Keratinocyte (primary cell): ENCODE measurements at regions not wholly inside any gene's neighbourhood (a gene's known extent, or its start where the extent isn't known, plus 50 kb on each side); places are given as distances from the start of the nearest gene placed in this dataset.

Experiments
- DNase-seq: peaks from one replicate; pipeline ENCODE4 v3.0.0-alpha.2; 2011; ENCODE audit warnings: low read depth, missing footprints, low spot score
- FAIRE-seq: peaks from 2 replicates; lab custom pipeline; 2011; peaks lifted over from hg19 to GRCh38; lab: Jason Lieb, UNC
- H2AFZ ChIP-seq: 2 replicates; pipeline ENCODE4 v1.6.0; 2012; ENCODE audit warnings: low read length, control low read depth, inconsistent platforms; ENCODE audit not compliant: control insufficient read depth
- H3K27ac ChIP-seq: 2 replicates; pipeline ENCODE4 v1.5.1; 2011; ENCODE audit warnings: low read length; ENCODE audit not compliant: control insufficient read depth, insufficient read depth
- H3K27me3 ChIP-seq: 3 replicates; pipeline ENCODE4 v1.6.0; 2011; ENCODE audit warnings: low read length; ENCODE audit not compliant: control insufficient read depth, insufficient read depth; ENCODE audit errors: extremely low read depth
- H3K36me3 ChIP-seq, 2 experiments: 2 replicates in 1 of 2; 3 replicates in 1 of 2; pipeline ENCODE4 v1.5.1; 2011; ENCODE audit warnings: low read length in 2 of 2, mild to moderate bottlenecking in 1 of 2; ENCODE audit not compliant: control insufficient read depth in 2 of 2, insufficient read depth in 2 of 2; ENCODE audit errors: extremely low read depth in 1 of 2
- H3K4me1 ChIP-seq: 3 replicates; pipeline ENCODE4 v1.5.1; 2011; ENCODE audit warnings: low read length; ENCODE audit not compliant: control insufficient read depth, insufficient read depth; ENCODE audit errors: extremely low read depth
- H3K4me2 ChIP-seq: 3 replicates; pipeline ENCODE4 v1.6.0; 2011; ENCODE audit warnings: low read depth, low read length; ENCODE audit not compliant: control insufficient read depth, insufficient read depth; ENCODE audit errors: extremely low read depth
- H3K4me3 ChIP-seq, 3 experiments: fragments of 200-600 bp in 1 of 3; sonication (generic) in 1 of 3; 2 replicates in 2 of 3; 3 replicates in 1 of 3; pipeline ENCODE4 v1.5.1; 2011 to 2016; ENCODE audit warnings: low read length in 3 of 3, mild to moderate bottlenecking in 3 of 3, control low read depth in 2 of 3, inconsistent platforms in 1 of 3, low read depth in 1 of 3, mixed read lengths in 1 of 3, mixed run types in 1 of 3, moderate library complexity in 1 of 3; ENCODE audit not compliant: control insufficient read depth in 2 of 3, insufficient read depth in 2 of 3; ENCODE audit errors: extremely low read depth in 1 of 3
- H3K79me2 ChIP-seq: 2 replicates; pipeline ENCODE4 v1.6.0; 2012; ENCODE audit warnings: low read length; ENCODE audit not compliant: control insufficient read depth, insufficient read depth
- H3K9ac ChIP-seq: 3 replicates; pipeline ENCODE4 v1.6.0; 2011; ENCODE audit warnings: low read length; ENCODE audit not compliant: control insufficient read depth, insufficient read depth; ENCODE audit errors: extremely low read depth
- H3K9me1 ChIP-seq: 3 replicates; pipeline ENCODE4 v1.6.0; 2011; ENCODE audit warnings: low read length; ENCODE audit not compliant: control insufficient read depth, insufficient read depth; ENCODE audit errors: extremely low read depth
- H3K9me3 ChIP-seq: 2 replicates; pipeline ENCODE4 v1.5.1; 2012; ENCODE audit warnings: low read depth, low read length; ENCODE audit not compliant: control insufficient read depth
- H4K20me1 ChIP-seq: 3 replicates; pipeline ENCODE4 v1.6.0; 2011; ENCODE audit warnings: low read length; ENCODE audit not compliant: control insufficient read depth, insufficient read depth; ENCODE audit errors: extremely low read depth
- EZH2 ChIP-seq: IDR thresholded peaks from one replicate; pipeline ENCODE4 v1.6.1; 2012; ENCODE audit warnings: inconsistent platforms, mild to moderate bottlenecking, low read length, moderate library complexity
- dilution Hi-C: fragments of 300-500 bp; cut with MboI; formaldehyde crosslinking; loops from one replicate; pipeline ENCODE4 v1.7.0; 2020; ENCODE audit warnings: low sequenced_read_pairs; ENCODE audit not compliant: extremely low pct_ligation_motif_present
- TF ChIP-seq, protein P1 (sequence below), 3 experiments: IDR thresholded peaks in 1 of 3; conservative IDR thresholded peaks in 1 of 3; optimal IDR thresholded peaks in 1 of 3; 2 replicates in 2 of 3; 3 replicates in 1 of 3; pipeline versions ENCODE3 to v1.5.1; 2011; ENCODE audit warnings: low read length in 3 of 3, mild to moderate bottlenecking in 3 of 3, moderate library complexity in 2 of 3, control low read depth in 1 of 3, inconsistent platforms in 1 of 3; ENCODE audit not compliant: insufficient read depth in 2 of 3; ENCODE audit errors: extremely low read depth in 1 of 3

GRCh38 chr9:18410983-18411382 is 63.0 kb upstream of the ADAMTSL1 start:
- dilution Hi-C loops = no loop called here
- FAIRE-seq = no peak
- H3K79me2 ChIP-seq = no peaks in the 10 kb centered on the region
- no peaks in the 10 kb centered on the region for H4K20me1 ChIP-seq
- no peak overlapping the region for H3K4me2 ChIP-seq
- H3K4me1 ChIP-seq = no peaks in the 10 kb centered on the region
- no peaks in the 10 kb centered on the region for H3K36me3 ChIP-seq
- no peaks in the 10 kb centered on the region for H3K27me3 ChIP-seq
- no peak overlapping the region for H3K27ac ChIP-seq
- H2AFZ ChIP-seq = no peak overlapping the region
- H3K9me3 ChIP-seq = no peaks in the 10 kb centered on the region
- H3K9me1 ChIP-seq = no peaks in the 10 kb centered on the region
- TF ChIP-seq, protein P1, sequence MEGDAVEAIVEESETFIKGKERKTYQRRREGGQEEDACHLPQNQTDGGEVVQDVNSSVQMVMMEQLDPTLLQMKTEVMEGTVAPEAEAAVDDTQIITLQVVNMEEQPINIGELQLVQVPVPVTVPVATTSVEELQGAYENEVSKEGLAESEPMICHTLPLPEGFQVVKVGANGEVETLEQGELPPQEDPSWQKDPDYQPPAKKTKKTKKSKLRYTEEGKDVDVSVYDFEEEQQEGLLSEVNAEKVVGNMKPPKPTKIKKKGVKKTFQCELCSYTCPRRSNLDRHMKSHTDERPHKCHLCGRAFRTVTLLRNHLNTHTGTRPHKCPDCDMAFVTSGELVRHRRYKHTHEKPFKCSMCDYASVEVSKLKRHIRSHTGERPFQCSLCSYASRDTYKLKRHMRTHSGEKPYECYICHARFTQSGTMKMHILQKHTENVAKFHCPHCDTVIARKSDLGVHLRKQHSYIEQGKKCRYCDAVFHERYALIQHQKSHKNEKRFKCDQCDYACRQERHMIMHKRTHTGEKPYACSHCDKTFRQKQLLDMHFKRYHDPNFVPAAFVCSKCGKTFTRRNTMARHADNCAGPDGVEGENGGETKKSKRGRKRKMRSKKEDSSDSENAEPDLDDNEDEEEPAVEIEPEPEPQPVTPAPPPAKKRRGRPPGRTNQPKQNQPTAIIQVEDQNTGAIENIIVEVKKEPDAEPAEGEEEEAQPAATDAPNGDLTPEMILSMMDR (optimal IDR thresholded peaks at IDR 0.05 in 1 of 3, IDR thresholded peaks at IDR 0.05 in 1 of 3, conservative IDR thresholded peaks at IDR 0.05 in 1 of 3; ENCODE audit: extremely low read depth in 1 of 3, insufficient read depth in 2 of 3, low read length in 3 of 3) = no peak
- TF ChIP-seq EZH2 = no peak
- no peak for DNase-seq
- no peak overlapping the region for H3K4me3 ChIP-seq
- no peak overlapping the region for H3K9ac ChIP-seq

DNA sequence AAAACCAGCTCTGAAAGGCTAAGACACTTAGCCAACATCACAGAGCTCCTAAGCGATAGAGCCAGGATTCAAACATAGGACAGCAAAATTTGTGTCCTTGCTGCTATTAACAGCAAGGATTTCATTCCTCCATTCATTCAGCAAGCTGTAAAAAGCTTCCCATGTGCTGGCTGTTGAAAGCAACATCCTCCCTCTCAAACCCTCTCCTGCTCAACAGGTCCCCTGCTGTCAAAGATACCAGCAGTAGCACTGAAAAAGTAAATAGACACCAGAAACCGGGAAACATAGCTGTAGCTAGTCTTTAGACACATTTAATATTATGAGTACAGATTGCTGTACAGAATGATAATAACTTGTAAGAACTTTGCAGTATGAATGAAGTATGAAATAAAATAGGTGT is 52.6 kb upstream of the ADAMTSL1 start:
- dilution Hi-C loops = no loop called here
- FAIRE-seq = no peak
- no peaks in the 10 kb centered on the region for H4K20me1 ChIP-seq
- no peaks in the 10 kb centered on the region for H3K36me3 ChIP-seq
- DNase-seq = no peak
- H3K27me3 ChIP-seq = peaks cover 3% of the 10 kb centered on the region
- H3K9me3 ChIP-seq = no peaks in the 10 kb centered on the region
- H3K4me1 ChIP-seq = no peaks in the 10 kb centered on the region
- H3K9ac ChIP-seq = no peak overlapping the region
- no peak overlapping the region for H3K4me3 ChIP-seq
- H3K27ac ChIP-seq = no peak overlapping the region
- H3K79me2 ChIP-seq = no peaks in the 10 kb centered on the region
- no peak overlapping the region for H3K4me2 ChIP-seq
- TF ChIP-seq EZH2 = no peak
- TF ChIP-seq, protein P1 (optimal IDR thresholded peaks at IDR 0.05 in 1 of 3, IDR thresholded peaks at IDR 0.05 in 1 of 3, conservative IDR thresholded peaks at IDR 0.05 in 1 of 3; ENCODE audit: extremely low read depth in 1 of 3, insufficient read depth in 2 of 3, low read length in 3 of 3) = no peak
- H3K9me1 ChIP-seq = no peaks in the 10 kb centered on the region
- H2AFZ ChIP-seq = no peak overlapping the region
